SU-DHL-6 (cell line): ENCODE measurements at regions not wholly inside any gene's neighbourhood (a gene's known extent, or its start where the extent isn't known, plus 50 kb on each side); places are given as distances from the start of the nearest gene placed in this dataset.

Experiments
- H2AFZ ChIP-seq: fragments of 200-600 bp; sonication (generic); 2 replicates; pipeline ENCODE4 v1.6.1; 2014; ENCODE audit warnings: low read depth, mild to moderate bottlenecking, moderate library complexity, mixed read lengths, antibody characterized with exemption, low read length; ENCODE audit not compliant: severe bottlenecking
- H3F3A ChIP-seq: fragments of 200-600 bp; shearing (Covaris generic); 2 replicates; pipeline ENCODE4 v1.6.0; 2016; ENCODE audit warnings: antibody characterized with exemption, mild to moderate bottlenecking; ENCODE audit not compliant: insufficient read depth
- H3K27ac ChIP-seq: fragments of 200-600 bp; sonication (generic); 2 replicates; pipeline ENCODE4 v1.5.1; 2016; ENCODE audit warnings: low read depth, mild to moderate bottlenecking, low read length, moderate library complexity, mixed read lengths
- H3K27me3 ChIP-seq: fragments of 200-600 bp; sonication (generic), shearing (Covaris generic); 2 replicates; pipeline ENCODE4 v1.6.0; 2014; ENCODE audit warnings: mild to moderate bottlenecking, low read length
- H3K36me3 ChIP-seq: fragments of 200-600 bp; sonication (generic); 2 replicates; pipeline ENCODE4 v1.6.1; 2014; ENCODE audit warnings: mild to moderate bottlenecking, low read length, mixed read lengths
- H3K4me2 ChIP-seq: fragments of 300-600, 200-600 bp; shearing (Covaris generic), sonication (generic); 2 replicates; pipeline ENCODE4 v1.6.0; 2014; ENCODE audit warnings: low read length, low read depth, mild to moderate bottlenecking; ENCODE audit not compliant: poor library complexity, severe bottlenecking
- H3K4me3 ChIP-seq: fragments of 200-600 bp; sonication (generic); 2 replicates; pipeline ENCODE4 v1.5.1; 2014; ENCODE audit warnings: antibody characterized with exemption, low read length, mild to moderate bottlenecking, mixed read lengths; ENCODE audit not compliant: insufficient read depth, poor library complexity, severe bottlenecking
- H3K79me2 ChIP-seq: fragments of 200-600 bp; sonication (generic); 2 replicates; pipeline ENCODE4 v1.6.1; 2014; ENCODE audit warnings: mild to moderate bottlenecking, low read length, moderate library complexity; ENCODE audit not compliant: insufficient read depth
- H3K9ac ChIP-seq: fragments of 200-600 bp; sonication (generic); 2 replicates; pipeline ENCODE4 v1.7.0; 2014; ENCODE audit warnings: mild to moderate bottlenecking, low read length
- H3K9me2 ChIP-seq: fragments of 200-600 bp; sonication (generic); replicated peaks from 2 replicates; pipeline ENCODE4 v1.6.1; 2014; ENCODE audit warnings: low read length; ENCODE audit not compliant: insufficient read depth
- H3K9me3 ChIP-seq: fragments of 200-600 bp; sonication (generic); 2 replicates; pipeline ENCODE4 v1.6.1; 2014; ENCODE audit warnings: low read length, mixed read lengths; ENCODE audit not compliant: insufficient read depth
- H4K20me1 ChIP-seq: fragments of 200-600 bp; sonication (generic); 2 replicates; pipeline ENCODE4 v1.6.1; 2014; ENCODE audit warnings: low read depth, mild to moderate bottlenecking, antibody characterized with exemption, low read length, moderate library complexity, mixed read lengths
- EZH2phosphoT487 ChIP-seq: fragments of 200-600 bp; sonication (generic), shearing (Covaris generic); conservative IDR thresholded peaks from 2 replicates; pipeline ENCODE4 v1.6.1; 2018; ENCODE audit warnings: mild to moderate bottlenecking, antibody characterized with exemption, low read length, moderate library complexity, mixed read lengths
- TF ChIP-seq, protein P1 (sequence below): fragments of 200-600 bp; sonication (generic); IDR thresholded peaks from one replicate; pipeline ENCODE4 v1.5.1; 2017; ENCODE audit warnings: antibody characterized with exemption, mild to moderate bottlenecking, low read length, moderate library complexity; ENCODE audit not compliant: insufficient read depth, poor library complexity, severe bottlenecking

GRCh38 chr2:12330916-12331315 lies 385.8 kb upstream of the TRIB2 start:
- no peaks in the 10 kb centered on the region for H3F3A ChIP-seq
- H3K4me3 ChIP-seq = no peak overlapping the region
- TF ChIP-seq EZH2phosphoT487 = no peak
- TF ChIP-seq, protein P1, sequence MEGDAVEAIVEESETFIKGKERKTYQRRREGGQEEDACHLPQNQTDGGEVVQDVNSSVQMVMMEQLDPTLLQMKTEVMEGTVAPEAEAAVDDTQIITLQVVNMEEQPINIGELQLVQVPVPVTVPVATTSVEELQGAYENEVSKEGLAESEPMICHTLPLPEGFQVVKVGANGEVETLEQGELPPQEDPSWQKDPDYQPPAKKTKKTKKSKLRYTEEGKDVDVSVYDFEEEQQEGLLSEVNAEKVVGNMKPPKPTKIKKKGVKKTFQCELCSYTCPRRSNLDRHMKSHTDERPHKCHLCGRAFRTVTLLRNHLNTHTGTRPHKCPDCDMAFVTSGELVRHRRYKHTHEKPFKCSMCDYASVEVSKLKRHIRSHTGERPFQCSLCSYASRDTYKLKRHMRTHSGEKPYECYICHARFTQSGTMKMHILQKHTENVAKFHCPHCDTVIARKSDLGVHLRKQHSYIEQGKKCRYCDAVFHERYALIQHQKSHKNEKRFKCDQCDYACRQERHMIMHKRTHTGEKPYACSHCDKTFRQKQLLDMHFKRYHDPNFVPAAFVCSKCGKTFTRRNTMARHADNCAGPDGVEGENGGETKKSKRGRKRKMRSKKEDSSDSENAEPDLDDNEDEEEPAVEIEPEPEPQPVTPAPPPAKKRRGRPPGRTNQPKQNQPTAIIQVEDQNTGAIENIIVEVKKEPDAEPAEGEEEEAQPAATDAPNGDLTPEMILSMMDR = no peak
- no peak overlapping the region for H3K27ac ChIP-seq
- H2AFZ ChIP-seq = no peak overlapping the region
- H3K36me3 ChIP-seq = no peaks in the 10 kb centered on the region
- H3K79me2 ChIP-seq = no peaks in the 10 kb centered on the region
- H4K20me1 ChIP-seq = no peaks in the 10 kb centered on the region
- no peak overlapping the region for H3K4me2 ChIP-seq
- no peaks in the 10 kb centered on the region for H3K9me2 ChIP-seq
- H3K27me3 ChIP-seq = no peaks in the 10 kb centered on the region
- no peak overlapping the region for H3K9ac ChIP-seq
- H3K9me3 ChIP-seq = no peaks in the 10 kb centered on the region

DNA sequence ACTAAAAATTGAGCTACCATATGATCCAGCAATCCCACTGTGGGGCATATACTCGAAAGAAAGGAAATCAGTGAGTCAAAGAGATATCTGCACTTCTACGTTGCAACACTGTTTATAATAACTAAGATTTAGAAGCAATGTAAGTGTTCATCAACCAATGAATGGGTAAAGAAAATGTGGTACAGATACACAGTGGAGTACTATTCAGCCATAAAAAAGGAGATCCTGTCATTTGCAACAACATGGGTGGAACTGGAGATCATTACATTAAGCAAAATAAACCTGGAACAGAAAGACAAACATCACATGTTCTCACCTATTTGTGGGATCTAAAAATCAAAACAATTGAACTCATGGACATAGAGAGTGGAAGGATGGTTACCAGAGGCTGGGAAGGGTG lies 385.0 kb upstream of the TRIB2 start:
- Histone ChIP-seq H3K36me3 (no peaks in the 10 kb centered on the region), H4K20me1 (no peaks in the 10 kb centered on the region), H3K9me2 (no peaks in the 10 kb centered on the region), H3K27ac (no peak overlapping the region), H3F3A (no peaks in the 10 kb centered on the region), H3K27me3 (no peaks in the 10 kb centered on the region), H3K9ac (no peak overlapping the region), H3K9me3 (no peaks in the 10 kb centered on the region), H2AFZ (no peak overlapping the region), H3K4me2 (no peak overlapping the region), H3K4me3 (no peak overlapping the region), H3K79me2 (no peaks in the 10 kb centered on the region)
- TF ChIP-seq, protein P1 = no peak
- TF ChIP-seq EZH2phosphoT487 = no peak

DNA sequence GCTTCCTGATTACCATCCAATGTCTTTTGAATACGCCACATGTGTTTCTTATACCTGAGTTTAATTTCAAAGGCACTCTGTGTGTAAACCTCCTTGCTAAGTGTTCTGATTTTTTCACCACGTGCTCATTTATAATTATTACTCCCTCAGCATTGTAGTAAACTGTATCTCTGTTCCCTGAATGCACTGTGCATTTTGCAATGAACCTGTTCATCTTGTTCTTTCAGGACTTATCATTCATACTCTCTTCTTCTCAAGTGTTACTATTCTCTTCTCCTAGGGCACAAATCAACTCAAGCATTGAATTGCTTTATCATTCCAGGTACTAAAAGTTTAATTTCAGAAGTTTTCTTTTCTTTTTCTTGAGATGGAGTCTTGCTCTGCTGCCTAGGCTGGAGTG lies 383.4 kb upstream of the TRIB2 start:
- Histone ChIP-seq H3K36me3 (no peaks in the 10 kb centered on the region), H4K20me1 (no peaks in the 10 kb centered on the region), H3K9me3 (no peaks in the 10 kb centered on the region), H2AFZ (no peak overlapping the region), H3F3A (no peaks in the 10 kb centered on the region), H3K27ac (no peak overlapping the region), H3K4me3 (no peak overlapping the region), H3K9ac (no peak overlapping the region), H3K4me2 (no peak overlapping the region), H3K79me2 (no peaks in the 10 kb centered on the region), H3K27me3 (no peaks in the 10 kb centered on the region), H3K9me2 (no peaks in the 10 kb centered on the region)
- TF ChIP-seq EZH2phosphoT487 = no peak
- TF ChIP-seq, protein P1 = no peak
